GM18499 (cell line): ENCODE measurements at regions not wholly inside any gene's neighbourhood (a gene's known extent, or its start where the extent isn't known, plus 50 kb on each side); places are given as distances from the start of the nearest gene placed in this dataset.

Source experiments
- ATAC-seq: cut with Tn5 transposase; IDR thresholded peaks from one replicate; pipeline ENCODE4 v1.9.1; 2021; ENCODE audit warnings: moderate number of reproducible peaks; ENCODE audit not compliant: insufficient read depth, unreplicated experiment

GRCh38 chr1:8176279-8176678 is 141.6 kb upstream of the SLC45A1 start:
- no peak for ATAC-seq

DNA sequence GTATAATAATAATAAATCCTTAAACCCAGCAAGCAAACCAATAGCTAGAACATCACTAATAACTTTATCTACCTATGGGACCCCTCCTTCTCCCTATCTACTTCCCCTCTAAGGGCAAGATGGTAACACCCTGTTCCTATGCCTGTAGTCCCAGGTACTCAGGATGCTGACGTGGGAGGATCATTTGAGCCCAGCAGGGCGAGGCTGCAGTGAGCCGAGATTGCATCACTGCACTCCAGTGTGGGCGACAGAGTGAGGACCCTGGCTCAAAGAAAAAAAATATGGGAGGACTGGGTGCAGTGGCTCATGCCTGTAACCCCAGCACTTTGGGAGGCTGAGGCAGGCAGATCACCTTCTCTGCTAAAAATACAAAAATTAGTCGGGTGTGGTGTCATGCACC is 143.1 kb upstream of the SLC45A1 start:
- no peak for ATAC-seq

GRCh38 chr1:8171751-8172464 is 145.8 kb upstream of the ERRFI1 start:
- ATAC-seq = no peak

DNA sequence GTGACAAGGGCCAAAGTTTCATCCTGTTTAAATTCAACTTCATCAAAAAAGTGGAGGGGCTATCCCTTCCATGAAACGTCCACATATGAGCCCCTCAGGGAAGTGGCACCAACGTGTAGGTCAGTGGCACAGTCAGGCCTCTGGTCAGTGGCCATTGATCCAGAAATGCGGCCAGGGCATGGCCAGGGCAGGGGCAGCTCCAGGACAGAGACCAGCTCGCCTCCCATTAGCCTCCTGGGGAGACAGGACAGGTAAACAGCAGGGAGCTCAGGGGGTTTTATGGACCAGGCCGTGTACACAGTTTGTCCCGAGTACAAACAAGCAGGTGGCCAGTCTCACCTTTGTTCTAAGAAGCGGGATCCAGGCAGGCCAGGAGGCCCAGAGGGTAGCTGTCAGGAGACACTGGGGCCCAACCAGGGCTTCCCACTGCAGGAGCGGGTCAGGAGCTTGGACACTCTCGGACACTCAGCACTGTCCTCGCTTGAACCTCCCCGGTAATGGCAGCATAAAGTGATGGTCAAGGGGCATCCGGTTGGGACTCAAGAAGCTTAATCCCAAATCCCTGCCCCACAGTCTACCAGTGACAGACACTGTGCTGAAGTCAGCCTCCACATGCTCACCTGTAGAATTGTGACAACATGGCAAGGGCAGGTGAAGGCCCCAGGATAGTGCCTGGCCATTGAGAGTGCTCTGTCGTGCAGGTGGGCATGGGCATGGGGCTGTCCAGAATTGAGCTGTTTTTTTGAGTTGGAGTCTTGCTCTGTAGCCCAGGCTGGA is 144.1 kb upstream of the ERRFI1 start:
- no peak for ATAC-seq

DNA sequence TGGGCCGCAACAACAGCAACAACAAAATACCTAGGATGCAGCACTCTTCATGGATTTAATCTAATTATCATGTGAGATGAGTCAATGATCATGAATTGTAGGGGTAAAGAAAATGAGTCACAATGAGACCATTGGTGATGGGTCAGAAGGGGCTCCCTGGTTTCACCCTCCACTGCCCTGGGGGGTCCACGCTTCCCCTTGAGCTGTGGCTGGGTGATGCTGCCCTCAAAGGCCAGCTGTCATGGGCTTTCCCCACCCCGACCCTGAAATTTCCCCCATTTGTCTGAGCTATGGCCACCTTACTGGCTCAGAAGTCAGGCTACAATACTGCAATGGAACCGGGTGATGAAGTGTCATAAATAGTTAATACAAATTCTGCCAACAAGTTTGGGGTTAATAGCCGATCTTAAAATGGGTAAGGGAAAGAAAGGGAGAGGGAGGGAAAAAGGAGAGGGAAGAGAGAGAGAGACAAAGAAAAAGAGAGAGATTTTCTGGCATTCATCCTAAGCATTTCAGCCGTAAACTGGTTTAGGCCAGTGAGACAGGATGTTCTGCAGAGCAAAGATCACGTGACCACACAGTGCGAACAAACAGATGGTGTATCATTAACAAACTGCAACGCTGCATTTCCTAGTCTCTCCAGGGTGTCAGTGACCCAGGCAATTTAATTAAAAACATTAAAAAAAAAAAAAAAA is 143.4 kb upstream of the ERRFI1 start:
- no peak for ATAC-seq

GRCh38 chr1:8167936-8168335 is 141.8 kb upstream of the ERRFI1 start:
- ATAC-seq = no peak

GRCh38 chr1:8166406-8166805 is 140.3 kb upstream of the ERRFI1 start:
- no peak for ATAC-seq

GRCh38 chr1:8165595-8166360 is 139.7 kb upstream of the ERRFI1 start:
- ATAC-seq = no peak

DNA sequence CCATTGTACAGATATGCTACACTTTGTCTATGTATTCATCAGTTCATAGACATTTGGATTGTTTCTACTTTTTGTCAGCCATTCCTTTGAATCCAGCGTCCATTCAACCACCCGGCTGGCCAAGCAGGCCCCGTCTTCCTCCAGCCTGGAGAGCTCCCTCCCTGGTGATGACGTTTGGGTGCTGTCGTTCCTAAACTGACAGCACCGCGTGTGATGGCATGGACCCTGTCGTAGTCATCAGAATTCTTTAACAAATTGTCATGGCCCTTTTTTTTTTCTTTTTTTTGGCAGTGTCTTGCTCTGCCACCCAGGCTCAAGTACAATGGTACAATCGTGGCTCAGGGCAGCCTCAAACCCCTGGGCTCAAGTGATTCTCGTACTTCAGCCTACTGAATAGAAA is 138.6 kb upstream of the ERRFI1 start:
- no peak for ATAC-seq

DNA sequence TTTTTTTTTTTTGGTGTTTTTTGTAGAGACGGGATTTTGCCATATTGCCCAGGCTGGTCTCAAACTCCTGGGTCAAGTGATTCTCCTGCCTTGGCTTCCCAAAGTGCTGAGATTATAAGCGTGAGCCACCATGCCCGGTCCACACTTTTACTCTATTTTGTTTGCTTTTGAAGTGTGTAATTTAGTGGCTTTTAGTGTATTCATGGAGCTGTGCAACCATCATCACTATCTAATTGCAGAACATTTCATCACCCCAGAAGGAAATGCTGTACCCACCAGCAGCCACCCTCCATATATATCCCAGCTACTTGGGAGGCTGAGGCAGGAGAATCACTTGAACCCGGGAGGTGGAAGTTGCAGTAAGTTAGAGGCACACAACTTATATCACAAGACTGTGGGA is 136.9 kb upstream of the ERRFI1 start:
- ATAC-seq = no peak

GRCh38 chr1:8162168-8162567 is 136.1 kb upstream of the ERRFI1 start:
- no peak for ATAC-seq

GRCh38 chr1:8161546-8162105 is 135.5 kb upstream of the ERRFI1 start:
- no peak for ATAC-seq

- ATAC-seq = no peak
Observed at GRCh38 chr1:8159470-8160024, 133.4 kb upstream of the ERRFI1 start.

DNA sequence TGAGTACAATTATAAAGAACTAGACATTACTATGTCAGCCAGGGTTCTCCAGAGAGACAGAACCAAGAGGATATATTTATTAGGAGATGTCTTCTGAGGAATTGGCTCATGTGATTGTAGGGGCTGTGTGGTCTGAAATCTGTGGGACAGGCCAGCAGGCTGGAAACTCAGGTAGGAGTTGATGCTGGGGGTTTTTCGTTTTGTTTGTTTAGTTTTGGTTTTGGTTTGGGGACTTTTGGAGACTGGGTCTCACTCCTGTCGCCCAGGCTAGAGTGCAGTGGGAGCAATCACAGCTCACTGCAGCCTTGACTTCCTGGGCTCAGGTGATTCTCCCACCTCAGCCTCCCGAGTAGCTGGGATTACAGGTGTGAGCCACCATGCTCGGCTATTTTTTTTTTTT is 132.9 kb upstream of the ERRFI1 start:
- ATAC-seq = no peak

GRCh38 chr1:8157765-8158164 is 131.7 kb upstream of the ERRFI1 start:
- ATAC-seq = no peak

GRCh38 chr1:8155528-8156186 is 129.5 kb upstream of the ERRFI1 start:
- ATAC-seq = no peak

- ATAC-seq = no peak
Observed at GRCh38 chr1:8154621-8155052, 128.5 kb upstream of the ERRFI1 start.

DNA sequence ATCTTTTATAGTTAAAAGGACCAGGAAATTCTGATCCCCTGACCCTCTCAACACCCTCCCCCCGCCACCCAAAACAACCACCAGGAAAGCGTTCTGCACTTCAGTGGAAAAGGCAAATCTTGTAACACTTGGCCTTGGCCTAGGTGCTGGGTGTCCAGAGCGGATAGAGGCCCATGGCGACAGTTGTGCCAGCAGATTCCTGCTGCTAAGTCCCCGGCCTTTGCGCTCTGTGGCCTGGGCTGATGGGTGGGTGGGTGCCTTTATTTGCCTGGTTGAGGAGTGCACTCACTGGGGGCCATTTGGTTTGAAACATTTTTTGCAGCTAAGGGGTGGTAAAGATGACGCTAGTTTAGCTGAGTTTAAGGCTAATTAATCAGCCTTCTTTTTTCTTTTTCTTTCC is 127.9 kb upstream of the ERRFI1 start:
- ATAC-seq = no peak
